HUES48 (cell line): ENCODE measurements at regions not wholly inside any gene's neighbourhood (a gene's known extent, or its start where the extent isn't known, plus 50 kb on each side); places are given as distances from the start of the nearest gene placed in this dataset.
"Not testable (repeated sequence)": the region's sequence is repeated elsewhere in the genome, so short reads cannot be mapped to it uniquely, and the experiment has no call there.

Source experiments
- H3K27ac ChIP-seq: one replicate; pipeline ENCODE4 v1.7.0; 2013; ENCODE audit warnings: low read depth, low read length, inconsistent platforms
- H3K27me3 ChIP-seq: 2 replicates; pipeline ENCODE4 v1.6.1; 2013; ENCODE audit warnings: mild to moderate bottlenecking, low read length; ENCODE audit not compliant: control insufficient read depth, insufficient read depth
- H3K36me3 ChIP-seq: 2 replicates; pipeline ENCODE4 v1.6.1; 2013; ENCODE audit warnings: low read length; ENCODE audit not compliant: control insufficient read depth, insufficient read depth
- H3K4me1 ChIP-seq: 2 replicates; pipeline ENCODE4 v1.6.1; 2013; ENCODE audit warnings: mild to moderate bottlenecking, low read length; ENCODE audit not compliant: control insufficient read depth, insufficient read depth
- H3K4me3 ChIP-seq: 2 replicates; pipeline ENCODE4 v1.5.1; 2013; ENCODE audit warnings: mild to moderate bottlenecking, low read depth, low read length
- H3K9ac ChIP-seq: 2 replicates; pipeline ENCODE4 v1.6.1; 2013; ENCODE audit warnings: mild to moderate bottlenecking, low read depth, low read length, moderate library complexity
- H3K9me3 ChIP-seq: 2 replicates; pipeline ENCODE4 v1.6.1; 2013; ENCODE audit warnings: low read length; ENCODE audit not compliant: control insufficient read depth, insufficient read depth

DNA sequence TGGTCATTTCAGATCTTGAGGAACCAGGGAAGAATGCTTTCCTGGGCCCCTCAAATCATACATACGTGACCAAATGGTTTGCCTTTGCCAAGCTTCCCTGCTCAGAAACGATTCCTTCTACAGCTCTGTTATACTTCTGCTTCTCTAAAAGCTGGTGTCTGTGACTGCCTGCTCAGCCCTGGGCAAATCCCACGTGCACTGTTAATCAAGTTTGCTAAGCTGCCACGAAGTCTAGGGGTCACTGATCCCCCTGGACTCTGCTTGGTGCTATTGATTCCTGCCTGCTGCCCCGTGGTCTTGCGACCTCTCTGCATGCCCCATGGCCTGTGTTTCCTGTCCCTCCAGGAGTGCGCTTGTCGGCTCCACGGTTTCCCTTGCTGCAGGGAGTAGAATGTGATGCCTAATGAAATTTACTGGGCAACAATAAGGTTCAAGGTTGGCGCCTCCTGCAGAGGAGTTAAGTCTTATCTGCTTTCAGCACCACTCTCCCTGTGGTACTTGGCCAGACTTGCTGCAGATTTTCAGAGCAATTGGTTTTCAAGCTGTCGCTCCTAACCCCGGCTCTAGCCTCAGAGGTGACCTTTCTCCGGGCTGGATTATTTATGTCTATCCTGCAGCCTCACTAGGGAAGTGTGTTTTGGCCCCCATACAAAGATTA lies 201.6 kb upstream of the FZD8 start:
- H3K9ac ChIP-seq, result no peak overlapping the region
- H3K4me1 ChIP-seq, result peaks cover 23% of the 10 kb centered on the region
- H3K36me3 ChIP-seq, result no peaks in the 10 kb centered on the region
- H3K27me3 ChIP-seq, result no peaks in the 10 kb centered on the region
- no peak overlapping the region for H3K27ac ChIP-seq
- 0 out of 2 replicates have a peak, but pooled peaks cover 10% of the 10 kb centered on the region for H3K9me3 ChIP-seq
- no peak overlapping the region for H3K4me3 ChIP-seq

DNA sequence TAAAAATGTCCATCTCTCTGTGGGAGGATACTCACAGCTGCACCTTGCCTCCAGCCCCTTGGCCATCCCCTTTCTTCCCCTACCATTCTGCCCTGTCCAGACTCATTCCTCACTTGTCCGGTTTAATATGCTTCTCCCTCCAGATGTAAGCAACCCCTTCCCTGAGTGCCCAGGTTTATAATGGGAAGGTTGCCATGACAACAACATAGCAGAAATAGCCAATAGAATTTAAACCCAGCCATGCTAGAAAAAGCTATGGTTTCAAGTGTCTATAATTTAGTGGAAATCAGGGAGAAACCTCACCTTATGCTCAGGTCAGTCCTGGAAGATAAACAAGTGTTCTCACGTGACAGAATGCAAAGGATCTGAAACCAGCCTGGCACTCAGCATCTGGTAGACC lies 196.0 kb upstream of the FZD8 start:
- Histone ChIP-seq H3K4me1 (peaks cover 3% of the 10 kb centered on the region; the same call in 1 of the 2 replicates), H3K27ac (no peak overlapping the region)

DNA sequence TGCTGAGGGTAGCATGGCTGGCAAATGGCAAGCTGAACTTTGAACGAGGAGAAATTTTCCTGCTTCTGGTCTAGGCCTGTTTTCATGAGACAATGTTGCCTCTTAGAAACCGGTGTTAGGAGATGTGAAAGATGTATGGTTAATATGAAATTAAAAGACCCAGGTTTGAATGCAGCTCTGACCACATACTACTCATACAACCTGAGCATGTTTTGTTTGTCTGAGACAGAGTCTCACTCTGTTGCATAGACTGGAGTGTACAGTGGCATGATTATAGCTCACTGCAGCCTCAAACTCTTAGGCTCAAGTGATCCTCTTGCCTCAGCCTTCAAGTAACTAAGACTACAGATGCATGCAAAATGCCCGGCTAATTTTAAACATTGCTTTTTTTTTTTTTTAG lies 193.4 kb upstream of the FZD8 start:
- Histone ChIP-seq H3K9ac (no peak overlapping the region), H3K36me3 (no peaks in the 10 kb centered on the region), H3K4me3 (no peak overlapping the region), H3K27me3 (0 out of 2 replicates have a peak, but pooled peaks cover 4% of the 10 kb centered on the region), H3K9me3 (0 out of 2 replicates have a peak, but pooled peaks cover 4% of the 10 kb centered on the region), H3K27ac (no peak overlapping the region), H3K4me1 (peaks cover 8% of the 10 kb centered on the region; the same call in 1 of the 2 replicates)

More for the DNA sequence above, 196.0 kb upstream of the FZD8 start:
- no peaks in the 10 kb centered on the region for H3K36me3 ChIP-seq
- 0 out of 2 replicates have a peak, but pooled peaks cover 4% of the 10 kb centered on the region for H3K27me3 ChIP-seq
- no peak overlapping the region for H3K9ac ChIP-seq
- H3K4me3 ChIP-seq, result no peak overlapping the region
- H3K9me3 ChIP-seq, result 0 out of 2 replicates have a peak, but pooled peaks cover 10% of the 10 kb centered on the region

DNA sequence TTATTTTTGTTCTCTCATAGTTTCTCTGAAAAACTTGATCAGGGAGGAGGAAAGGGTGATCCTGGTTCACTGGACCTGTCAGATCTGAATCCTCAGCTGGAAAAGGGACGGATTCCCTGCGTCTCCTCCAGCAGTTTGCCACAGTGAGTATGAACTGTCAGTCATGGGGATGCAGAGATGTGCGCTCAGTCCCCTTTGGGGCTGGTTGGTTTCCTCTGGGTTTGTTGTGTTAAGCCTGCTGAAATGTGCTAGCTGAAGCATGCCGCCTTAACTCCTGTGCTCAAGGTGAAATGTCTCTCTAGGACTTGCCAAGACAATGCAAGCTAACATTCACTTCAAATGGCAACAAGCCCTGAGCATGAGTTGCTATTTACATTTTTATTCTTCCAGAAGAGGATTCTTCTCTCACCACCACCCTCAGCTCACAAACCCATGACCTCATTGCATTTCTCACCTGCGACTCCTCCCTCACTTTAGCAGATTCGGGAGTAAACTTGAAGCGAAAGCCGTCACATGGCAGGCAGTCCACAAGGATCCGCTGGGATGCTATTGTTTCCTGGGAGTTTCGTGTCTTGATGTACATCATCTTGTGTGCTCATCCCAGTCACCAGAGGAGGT lies 192.9 kb upstream of the FZD8 start:
- H3K27me3 ChIP-seq, result 0 out of 2 replicates have a peak, but pooled peaks cover 4% of the 10 kb centered on the region
- no peak overlapping the region for H3K9ac ChIP-seq
- H3K27ac ChIP-seq, result no peak overlapping the region
- no peaks in the 10 kb centered on the region for H3K36me3 ChIP-seq
- H3K9me3 ChIP-seq, result no peaks in the 10 kb centered on the region
- H3K4me3 ChIP-seq, result no peak overlapping the region
- peaks cover 8% of the 10 kb centered on the region; the same call in 1 of the 2 replicates for H3K4me1 ChIP-seq

DNA sequence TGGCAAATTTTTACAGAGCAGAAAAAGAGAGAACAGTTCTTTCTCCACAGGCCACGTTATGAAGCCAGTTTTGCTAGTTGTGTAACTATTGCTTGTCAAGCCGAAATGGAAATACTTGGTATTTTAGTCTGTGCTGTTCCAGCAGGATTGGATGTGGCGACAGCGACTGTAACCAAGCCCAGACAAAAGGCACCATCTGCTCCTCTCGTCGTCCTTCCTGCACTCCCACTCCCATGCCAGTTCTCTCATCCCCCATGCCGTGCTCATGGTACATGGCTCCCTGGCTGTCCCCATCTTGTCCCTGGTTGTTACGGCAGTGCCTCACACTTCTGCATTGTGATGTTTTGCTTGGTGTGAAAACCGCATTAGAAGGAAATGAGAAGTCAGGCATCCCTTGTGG lies 185.7 kb upstream of the FZD8 start:
- Histone ChIP-seq H3K36me3 (no peaks in the 10 kb centered on the region), H3K9ac (no peak overlapping the region), H3K27me3 (no peaks in the 10 kb centered on the region), H3K4me1 (0 out of 2 replicates have a peak, but pooled peaks cover 5% of the 10 kb centered on the region), H3K9me3 (no peaks in the 10 kb centered on the region), H3K27ac (no peak overlapping the region), H3K4me3 (no peak overlapping the region)

DNA sequence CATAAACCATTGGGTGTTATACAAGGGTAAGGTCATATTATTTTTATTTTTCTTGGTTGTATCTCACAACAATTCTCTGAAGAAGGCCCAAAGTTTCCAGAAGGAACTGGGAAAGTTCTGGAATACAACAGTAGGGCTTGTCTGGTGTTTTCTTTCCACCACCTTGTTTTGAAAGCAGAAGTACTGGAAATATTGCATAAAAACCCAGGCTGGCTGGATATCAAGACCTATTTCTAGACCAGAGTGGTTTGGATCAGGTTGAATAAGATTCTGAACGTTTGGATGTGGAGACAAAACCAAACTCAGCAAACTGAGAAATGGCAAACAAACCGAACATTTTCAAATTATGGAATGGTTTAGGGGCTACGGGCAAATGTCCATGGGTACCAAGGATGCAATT lies 182.6 kb upstream of the FZD8 start:
- Histone ChIP-seq H3K36me3 (no peaks in the 10 kb centered on the region), H3K9ac (no peak overlapping the region), H3K27me3 (no peaks in the 10 kb centered on the region), H3K4me1 (no peaks in the 10 kb centered on the region), H3K27ac (no peak overlapping the region), H3K9me3 (no peaks in the 10 kb centered on the region), H3K4me3 (no peak overlapping the region)

DNA sequence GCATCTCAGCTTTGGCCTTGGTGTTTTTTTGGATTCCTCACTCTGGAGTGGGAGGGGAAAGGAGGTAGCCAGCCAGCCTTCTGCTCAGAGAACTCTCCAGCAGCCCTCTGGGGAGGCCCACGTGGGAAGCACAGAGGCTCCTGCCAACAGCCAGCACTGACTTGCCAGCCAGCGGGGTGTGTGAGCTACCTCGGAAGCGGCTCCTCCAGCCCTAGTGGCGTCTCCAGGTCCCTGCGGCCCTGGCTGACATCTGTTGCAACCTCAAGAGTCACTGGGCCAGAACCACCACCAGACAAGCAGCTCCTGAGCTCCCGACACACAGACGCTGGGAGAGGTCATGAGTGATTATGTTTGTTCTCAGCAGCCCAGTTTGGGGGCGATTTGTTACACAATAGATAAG lies 180.2 kb upstream of the FZD8 start:
- Histone ChIP-seq H3K4me3 (no peak overlapping the region), H3K36me3 (no peaks in the 10 kb centered on the region), H3K9me3 (no peaks in the 10 kb centered on the region), H3K27me3 (no peaks in the 10 kb centered on the region), H3K27ac (no peak overlapping the region), H3K4me1 (no peaks in the 10 kb centered on the region), H3K9ac (no peak overlapping the region)

DNA sequence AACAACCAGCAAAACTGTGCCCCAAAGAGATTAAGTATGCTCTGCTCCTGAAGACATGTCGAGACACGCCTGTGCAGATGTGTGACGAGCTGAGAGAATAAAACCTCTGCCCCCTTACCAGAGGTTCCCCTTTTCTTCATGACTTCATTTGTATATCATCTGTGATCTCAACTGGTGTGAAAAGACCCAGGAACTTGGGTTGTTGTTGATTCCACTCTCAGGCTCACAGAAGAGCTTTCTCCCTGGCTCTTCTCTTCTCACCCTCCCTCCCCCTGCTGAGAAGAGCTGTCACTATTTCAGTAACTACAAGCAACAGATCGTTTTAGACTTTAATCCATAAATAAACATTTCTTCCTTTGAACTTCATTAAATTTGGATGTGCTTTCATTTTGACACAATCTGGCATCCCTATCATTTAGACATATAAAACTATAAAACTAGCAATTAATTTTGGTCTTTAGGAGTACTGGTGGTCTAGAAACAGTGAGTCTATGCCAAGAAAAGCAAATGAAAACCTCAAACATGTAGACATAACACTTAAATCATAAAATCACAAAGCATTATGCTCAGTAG lies 179.3 kb upstream of the FZD8 start:
- H3K4me1 ChIP-seq, result no peaks in the 10 kb centered on the region
- H3K9ac ChIP-seq, result no peak overlapping the region
- no peaks in the 10 kb centered on the region for H3K36me3 ChIP-seq
- H3K4me3 ChIP-seq, result no peak overlapping the region
- no peaks in the 10 kb centered on the region for H3K27me3 ChIP-seq
- H3K27ac ChIP-seq, result no peak overlapping the region
- no peaks in the 10 kb centered on the region for H3K9me3 ChIP-seq

DNA sequence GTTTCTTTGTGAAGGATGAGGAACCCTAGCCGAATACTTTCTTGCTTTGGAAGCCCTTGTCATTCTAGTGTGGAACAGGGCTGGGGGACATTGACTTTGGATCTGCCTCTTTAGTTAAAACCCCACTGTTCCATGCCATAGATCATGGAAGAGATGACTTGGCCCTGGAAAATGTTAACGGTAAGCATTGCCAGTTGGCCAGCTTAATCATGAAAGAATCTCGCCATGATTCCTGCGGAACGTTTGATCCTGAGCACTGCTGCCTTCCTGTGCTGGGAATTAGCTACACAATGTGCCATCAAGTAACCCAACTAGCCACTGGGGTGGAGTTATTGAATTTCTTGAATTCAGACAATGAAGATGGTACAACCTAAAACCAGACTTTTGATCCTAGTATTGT lies 177.6 kb upstream of the FZD8 start:
- Histone ChIP-seq H3K4me1 (no peaks in the 10 kb centered on the region), H3K9ac (no peak overlapping the region), H3K9me3 (no peaks in the 10 kb centered on the region), H3K4me3 (no peak overlapping the region), H3K36me3 (no peaks in the 10 kb centered on the region), H3K27me3 (no peaks in the 10 kb centered on the region), H3K27ac (no peak overlapping the region)

DNA sequence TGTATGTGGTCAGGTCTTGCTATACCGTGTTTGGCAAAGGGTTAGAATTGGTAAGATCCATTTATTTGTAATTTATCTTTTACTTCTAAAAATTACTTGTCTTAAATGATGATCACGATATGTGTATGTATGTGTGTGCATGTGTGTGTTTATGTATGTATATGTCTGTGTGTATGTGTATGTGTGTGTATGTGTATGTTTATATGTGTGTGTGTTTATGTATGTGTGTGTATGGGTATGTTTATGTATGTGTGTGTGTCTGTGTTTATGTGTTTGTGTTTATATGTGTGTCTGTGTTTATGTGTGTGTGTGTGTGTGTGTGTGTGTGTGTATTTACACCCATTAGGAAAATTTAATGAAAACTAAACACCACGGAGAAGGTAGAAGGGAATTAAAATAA lies 176.9 kb upstream of the FZD8 start:
- H3K4me1 ChIP-seq, result no peaks in the 10 kb centered on the region
- no peaks in the 10 kb centered on the region for H3K9me3 ChIP-seq
- no peak overlapping the region for H3K9ac ChIP-seq
- H3K36me3 ChIP-seq, result no peaks in the 10 kb centered on the region
- H3K27ac ChIP-seq, result no peak overlapping the region
- H3K27me3 ChIP-seq, result no peaks in the 10 kb centered on the region
- no peak overlapping the region for H3K4me3 ChIP-seq

DNA sequence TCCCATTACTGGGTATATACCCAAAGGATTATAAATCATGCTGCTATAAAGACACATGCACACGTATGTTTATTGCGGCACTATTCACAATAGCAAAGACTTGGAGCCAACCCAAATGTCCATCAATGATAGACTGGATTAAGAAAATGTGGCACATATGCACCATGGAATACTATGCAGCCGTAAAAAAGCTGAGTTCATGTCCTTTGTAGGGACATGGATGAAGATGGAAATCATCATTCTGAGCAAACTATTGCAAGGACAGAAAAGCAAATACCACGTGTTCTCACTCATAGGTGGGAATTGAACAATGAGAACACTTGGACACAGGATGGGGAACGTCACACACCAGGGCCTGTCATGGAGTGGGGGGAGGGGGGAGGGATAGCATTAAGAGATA lies 175.0 kb upstream of the FZD8 start:
- not testable (repeated sequence) for H3K4me3 ChIP-seq, H3K27ac ChIP-seq

More for the DNA sequence above, 175.0 kb upstream of the FZD8 start:
- H3K9me3 ChIP-seq, H3K4me1 ChIP-seq, H3K27me3 ChIP-seq, H3K36me3 ChIP-seq, H3K9ac ChIP-seq: not testable (repeated sequence)
